ENCODE measurements at regions not wholly inside any gene's neighbourhood (a gene's known extent, or its start where the extent isn't known, plus 50 kb on each side); places are given as distances from the start of the nearest gene placed in this dataset.
A peak's percentile ranks its signal among the peaks of the same experiment; 100 is the strongest.

DNA sequence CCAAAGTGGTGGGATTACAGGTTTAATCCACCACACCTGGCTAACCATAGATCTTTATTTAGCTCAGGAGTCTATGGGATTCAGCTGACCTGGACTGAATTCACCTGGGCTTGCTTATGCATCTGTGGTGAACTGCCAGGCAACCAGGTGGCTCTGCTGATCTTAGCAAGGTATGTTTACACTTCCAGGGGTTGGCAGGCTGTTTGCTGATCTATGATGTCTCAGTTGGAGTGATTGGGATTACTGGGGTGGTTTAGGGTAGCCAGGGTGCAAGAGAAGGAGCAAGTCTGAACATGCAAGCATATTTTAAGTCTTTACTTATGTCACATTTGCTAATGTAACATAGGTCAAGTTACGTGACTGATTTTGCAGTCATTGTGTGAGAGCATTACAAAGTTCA lies 63.6 kb upstream of the JAK2 start:
- DNase-seq, result no peak

DNA sequence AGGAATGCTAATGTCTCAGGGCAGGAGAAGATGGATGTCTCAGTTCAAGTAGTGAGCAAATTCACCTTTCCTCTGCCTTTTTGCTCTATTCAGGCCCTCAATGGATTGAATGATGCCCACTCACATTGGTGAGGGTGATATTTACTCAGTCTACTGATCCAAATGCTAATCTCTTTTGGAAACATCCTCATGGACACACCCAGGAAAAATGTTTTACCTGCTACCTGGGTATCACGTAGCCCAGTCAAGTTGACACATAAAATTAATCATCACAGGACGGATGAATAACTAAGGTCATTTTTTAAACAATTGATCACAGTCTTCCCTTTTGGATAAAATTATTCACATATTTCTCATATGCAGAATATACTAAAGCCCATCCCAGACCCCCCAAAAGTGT lies 63.0 kb upstream of the JAK2 start:
- no peak for DNase-seq

DNA sequence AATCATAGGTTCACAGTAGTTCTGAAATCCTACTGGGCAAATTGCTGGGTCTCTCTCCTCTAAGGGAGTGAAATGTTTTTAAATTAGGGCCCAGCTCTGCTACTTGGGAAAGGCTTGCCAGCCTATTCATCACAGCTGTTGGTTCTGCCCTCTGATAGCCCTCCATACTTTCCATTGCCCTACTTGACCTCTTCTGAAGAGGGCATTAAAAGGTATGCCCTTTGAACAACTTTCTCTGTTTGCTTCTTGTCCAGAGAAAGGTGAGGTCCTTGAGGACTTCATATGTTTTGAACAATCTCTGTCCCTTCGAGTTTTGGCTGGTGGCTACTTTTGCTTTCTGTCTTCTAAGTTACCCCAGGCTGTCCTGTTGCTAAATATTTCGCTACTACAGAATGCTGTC lies 62.3 kb upstream of the JAK2 start:
- no peak for DNase-seq

DNA sequence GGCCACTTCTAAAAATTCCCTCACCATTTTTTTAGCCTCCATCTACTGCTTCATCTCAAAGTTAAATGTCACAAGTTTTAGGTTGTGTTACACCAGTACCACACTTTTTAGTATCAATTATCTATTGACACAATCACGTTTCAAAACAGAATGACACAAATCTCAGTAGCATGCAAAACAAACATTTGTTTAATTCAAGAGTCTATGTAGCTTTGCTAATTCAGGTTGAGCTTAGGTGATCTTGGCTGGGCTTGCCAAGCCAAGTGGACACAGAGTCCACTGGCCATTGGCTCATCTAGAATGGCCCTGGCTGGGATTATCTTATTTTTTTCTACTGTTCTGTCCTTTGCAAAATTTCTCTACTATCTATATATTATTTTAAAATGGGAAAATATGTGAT lies 61.9 kb upstream of the JAK2 start:
- no peak for DNase-seq

DNA sequence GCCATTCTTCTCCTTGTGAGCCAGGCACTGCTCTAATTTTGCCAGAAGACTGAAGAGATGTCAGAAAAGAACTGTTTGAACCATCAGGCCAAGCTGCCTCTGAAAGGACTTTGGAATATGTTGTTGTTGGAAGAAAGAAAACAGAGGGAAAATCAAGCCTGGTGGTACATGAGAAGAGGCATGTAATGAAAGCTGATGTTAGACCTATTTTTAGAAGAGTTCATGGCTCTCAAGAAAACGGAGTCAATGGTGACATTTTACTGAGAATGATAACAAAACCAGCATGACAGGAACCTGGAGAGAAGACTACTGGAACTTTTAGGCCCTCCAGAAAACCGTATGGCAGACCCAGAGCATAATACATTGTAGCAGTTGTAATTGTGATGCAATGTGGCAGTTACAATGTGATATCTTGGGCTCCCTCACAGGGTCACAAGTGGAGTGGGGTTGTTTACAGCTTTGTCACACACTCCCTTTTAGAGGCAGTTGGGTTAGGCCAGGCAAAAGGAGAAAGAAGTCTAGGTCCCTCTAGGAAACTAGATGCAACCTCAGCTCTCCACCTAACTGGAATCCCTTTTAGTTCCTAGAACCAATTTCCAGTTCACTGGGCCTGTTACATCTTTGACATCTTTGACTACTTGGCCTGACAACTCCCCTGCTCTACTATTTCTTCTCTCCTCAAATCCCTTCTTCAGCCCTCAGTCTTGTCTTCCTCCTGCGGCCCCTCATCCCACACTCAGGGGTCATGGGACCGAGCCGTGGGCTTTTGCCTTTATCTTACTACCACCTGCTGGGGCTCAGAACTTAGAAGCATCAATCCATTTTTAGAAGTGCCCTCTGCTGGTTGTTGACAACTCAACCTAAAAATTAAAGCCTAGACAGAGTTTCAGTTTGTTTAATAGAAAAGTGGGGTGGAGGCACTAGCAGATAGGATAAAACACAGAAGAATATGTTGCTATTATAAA lies 61.2 kb upstream of the JAK2 start:
- DNase-seq, result no peak

DNA sequence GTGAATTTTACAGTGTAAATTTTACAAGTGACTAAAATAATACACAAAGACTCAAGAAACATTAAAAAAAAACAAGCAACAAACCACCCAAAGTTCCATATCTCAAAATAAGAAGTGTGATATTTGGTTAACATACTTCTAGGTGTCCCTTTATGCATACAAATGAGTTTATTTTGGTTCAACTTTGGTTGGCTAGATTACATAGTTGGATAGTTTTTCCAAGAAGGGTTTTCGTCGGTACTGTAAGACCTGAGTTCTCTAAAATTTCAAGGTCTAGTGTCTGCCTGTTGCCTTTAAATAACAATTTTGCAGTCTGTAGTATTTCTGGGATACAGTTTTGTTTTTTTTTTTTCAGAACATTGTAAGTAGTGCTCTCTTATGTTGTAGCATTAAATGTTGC lies 58.8 kb upstream of the JAK2 start:
- DNase-seq, result no peak

DNA sequence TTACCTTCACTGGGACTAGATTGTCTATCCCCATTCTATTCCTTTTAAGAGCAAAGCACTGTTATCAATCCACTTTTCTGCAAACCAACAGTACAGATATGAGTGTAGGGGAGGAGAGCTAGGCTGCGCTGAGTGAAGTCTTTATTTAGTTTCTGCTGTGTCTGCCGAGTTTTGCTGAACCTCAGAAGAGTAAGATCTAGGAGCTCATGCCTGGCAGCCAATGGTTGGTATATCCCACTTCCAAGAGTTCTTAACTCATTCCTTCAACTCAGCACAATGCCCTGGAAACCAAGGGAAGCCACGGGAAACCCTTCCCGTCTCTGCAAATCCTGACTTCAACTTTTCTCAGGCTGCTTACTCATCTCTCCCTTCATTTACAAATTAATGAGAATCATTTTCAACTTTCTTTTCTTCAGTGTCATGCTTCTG lies 58.0 kb upstream of the JAK2 start:
- DNase-seq, result no peak

DNA sequence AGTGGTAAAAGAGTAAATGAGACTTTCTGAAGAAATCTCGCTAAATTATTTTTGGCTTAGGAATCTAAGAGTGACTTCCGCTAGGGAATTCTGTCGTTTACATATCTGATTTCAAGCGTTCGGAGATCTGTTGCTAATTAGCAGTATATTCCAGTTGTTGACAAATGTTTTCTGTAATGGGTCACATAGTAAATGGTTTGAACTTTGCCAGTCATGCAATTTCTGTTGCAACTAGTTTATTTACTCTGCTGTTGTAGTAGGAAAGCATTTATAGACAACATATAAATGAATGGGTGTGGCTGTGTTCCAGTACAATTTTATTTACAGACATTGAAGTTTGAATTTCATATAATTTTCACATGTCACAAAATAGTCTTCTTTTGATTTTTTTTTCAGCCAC lies 57.4 kb upstream of the JAK2 start:
- DNase-seq, result no peak

DNA sequence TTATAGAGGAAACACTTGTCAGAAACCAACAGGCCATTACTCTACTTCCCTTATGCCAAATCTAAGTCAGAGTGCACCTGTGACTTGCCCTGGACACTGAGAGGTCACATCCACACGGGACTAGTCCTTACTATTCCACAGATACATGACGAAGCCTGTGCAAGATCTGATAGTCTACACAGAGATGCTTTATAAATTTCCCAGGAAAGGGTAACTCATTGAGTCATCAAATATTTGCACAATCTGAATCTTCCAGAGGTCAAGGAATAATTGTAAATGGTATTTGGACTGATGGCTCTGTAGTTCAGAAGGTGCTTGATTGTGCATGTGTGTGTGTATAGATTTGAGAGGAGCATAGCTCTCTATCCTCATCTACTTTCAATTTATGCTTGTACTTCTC lies 55.2 kb upstream of the JAK2 start:
- DNase-seq, result no peak

DNA sequence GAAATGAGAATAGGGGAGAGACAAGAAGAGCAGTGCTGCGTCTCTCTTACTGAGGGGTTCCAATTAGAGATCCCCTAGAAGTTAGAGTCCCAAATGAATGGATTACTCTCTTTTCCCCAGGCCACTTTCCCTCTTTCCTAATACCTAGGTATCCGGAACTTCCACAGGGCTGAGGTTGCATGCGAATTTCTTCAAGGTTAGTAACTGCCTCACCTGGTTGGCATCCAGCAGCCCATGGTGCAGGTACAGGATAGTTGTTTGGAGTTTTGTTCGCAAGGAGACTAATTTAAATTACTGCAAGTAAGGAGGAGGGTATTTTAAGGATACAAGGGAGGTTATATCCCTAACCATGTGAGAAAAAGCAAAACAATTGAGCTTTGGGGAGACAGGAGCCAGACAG lies 52.4 kb upstream of the JAK2 start:
- no peak for DNase-seq

DNA sequence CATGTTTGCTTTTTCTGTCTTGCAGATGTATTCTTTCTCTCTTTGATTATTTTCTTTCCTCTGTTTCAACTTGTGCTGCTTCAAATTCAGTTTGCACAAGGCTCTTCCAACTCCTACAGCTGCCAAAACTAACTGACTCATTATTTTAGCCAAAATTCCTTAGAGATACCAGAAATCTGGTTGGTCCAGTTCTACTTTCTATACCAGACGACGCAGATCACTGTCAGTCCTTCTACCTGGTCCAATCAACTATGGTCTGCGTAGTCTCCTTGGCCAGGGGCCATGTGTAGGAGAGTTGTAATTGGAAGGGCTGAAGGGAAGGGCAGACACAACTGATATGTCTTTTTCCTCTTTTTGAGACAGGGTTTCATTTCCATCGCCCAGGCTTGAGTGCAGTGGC lies 51.9 kb upstream of the JAK2 start:
- peak; percentile 19 for DNase-seq

DNA sequence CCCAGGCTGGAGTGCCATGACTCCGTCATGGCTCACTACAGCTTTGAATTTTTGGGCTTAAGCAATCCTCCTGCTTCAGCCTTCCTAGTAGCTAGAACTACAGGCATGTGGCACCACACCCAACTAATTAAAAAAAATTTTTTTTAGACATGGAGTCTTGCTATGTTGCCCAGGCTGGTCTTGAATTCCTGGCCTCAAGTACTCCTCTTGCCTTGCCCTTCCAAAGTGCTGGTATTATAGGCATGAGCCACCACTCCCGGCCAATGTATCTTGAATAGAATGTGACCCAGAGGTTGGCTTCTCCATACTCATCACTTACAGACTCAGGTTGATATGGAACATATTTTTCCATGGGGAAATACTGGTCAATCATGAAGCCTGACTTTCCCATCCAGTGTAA lies 51.2 kb upstream of the JAK2 start:
- DNase-seq, result no peak

DNA sequence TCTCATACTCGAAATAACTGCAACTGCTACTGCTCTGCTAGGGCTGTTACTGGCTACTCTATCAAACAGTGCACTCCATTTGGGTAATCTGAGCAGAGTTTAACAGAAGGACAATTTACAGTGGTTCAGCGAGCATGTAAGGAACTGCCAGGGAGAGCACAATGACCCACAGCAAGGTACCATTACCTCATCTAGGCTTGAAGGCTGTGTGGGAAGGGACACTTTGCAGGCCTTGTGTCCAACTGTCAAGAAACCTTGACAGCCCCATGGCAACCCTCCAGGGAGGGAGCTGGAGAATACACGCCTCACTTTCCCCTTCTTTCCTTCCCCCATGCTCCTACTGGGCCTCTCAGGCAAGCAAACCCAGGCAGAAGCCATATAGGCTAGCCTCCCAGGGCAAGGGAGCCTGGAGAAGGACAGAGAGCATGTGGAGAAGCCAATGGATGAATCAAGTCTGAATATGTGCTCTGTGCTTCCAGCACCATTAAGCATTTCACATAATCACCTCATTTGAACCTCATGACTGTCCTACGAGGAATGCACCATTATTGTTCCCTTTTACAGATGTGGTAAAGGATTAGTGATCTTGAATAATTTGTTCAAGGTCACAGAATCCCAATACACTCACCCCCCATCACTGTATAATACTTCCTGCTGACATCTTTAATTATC lies 49.9 kb upstream of the JAK2 start:
- DNase-seq, result no peak
